22Rv1 (cell line): ENCODE measurements at regions not wholly inside any gene's neighbourhood (a gene's known extent, or its start where the extent isn't known, plus 50 kb on each side); places are given as distances from the start of the nearest gene placed in this dataset.

Experiments used
- H3K27ac ChIP-seq: fragments of 450-650 bp; 2 replicates; pipeline ENCODE4 v1.5.1; 2017
- ZFX ChIP-seq: fragments of 450-650 bp; IDR thresholded peaks from 2 replicates; pipeline ENCODE4 v1.6.1; 2017; ENCODE audit warnings: antibody characterized with exemption, borderline replicate concordance
- TF ChIP-seq, protein P1 (sequence below): fragments of 450-650 bp; IDR thresholded peaks from 2 replicates; pipeline ENCODE4 v1.5.1; 2017; ENCODE audit warnings: mild to moderate bottlenecking

DNA sequence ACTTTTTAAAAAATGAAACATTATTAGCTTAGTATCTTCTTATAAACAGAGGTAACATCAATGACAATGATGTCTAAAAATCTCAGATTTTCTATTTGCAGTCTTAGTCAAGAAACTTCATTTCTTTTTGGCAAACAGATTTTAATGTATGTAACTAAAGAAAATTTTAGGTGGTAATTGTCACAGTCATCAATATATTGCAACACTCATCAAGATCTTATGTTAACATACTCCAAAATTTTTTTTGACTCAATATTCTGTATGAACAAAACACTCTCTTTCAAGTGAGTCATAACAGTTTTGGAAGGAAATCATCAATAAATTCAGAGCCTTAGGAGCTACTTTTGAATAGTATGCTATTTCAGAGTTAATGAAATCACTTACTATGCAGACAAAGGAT, 1507.6 kb downstream of the SLITRK1 start:
- TF ChIP-seq, protein P1, sequence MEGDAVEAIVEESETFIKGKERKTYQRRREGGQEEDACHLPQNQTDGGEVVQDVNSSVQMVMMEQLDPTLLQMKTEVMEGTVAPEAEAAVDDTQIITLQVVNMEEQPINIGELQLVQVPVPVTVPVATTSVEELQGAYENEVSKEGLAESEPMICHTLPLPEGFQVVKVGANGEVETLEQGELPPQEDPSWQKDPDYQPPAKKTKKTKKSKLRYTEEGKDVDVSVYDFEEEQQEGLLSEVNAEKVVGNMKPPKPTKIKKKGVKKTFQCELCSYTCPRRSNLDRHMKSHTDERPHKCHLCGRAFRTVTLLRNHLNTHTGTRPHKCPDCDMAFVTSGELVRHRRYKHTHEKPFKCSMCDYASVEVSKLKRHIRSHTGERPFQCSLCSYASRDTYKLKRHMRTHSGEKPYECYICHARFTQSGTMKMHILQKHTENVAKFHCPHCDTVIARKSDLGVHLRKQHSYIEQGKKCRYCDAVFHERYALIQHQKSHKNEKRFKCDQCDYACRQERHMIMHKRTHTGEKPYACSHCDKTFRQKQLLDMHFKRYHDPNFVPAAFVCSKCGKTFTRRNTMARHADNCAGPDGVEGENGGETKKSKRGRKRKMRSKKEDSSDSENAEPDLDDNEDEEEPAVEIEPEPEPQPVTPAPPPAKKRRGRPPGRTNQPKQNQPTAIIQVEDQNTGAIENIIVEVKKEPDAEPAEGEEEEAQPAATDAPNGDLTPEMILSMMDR = no peak
- no peak overlapping the region for H3K27ac ChIP-seq

DNA sequence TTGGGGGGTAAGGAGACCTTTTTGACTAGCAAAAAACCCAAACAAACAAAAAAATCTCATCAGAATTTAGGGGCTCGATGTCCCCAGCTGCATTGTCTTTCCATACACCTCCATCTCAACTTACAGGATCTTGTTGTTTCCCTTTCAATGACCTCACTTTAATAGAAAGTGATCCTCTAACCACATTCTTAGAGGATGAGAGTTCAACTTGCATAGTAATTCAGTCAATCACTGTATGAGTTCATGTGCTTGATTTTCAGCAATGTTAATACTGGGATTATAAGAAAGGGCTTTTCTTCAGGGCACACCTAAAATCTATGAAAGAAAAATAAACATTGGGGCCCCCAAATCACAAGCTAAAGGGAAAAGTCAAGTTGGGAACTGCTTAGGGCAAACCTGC, 1512.0 kb downstream of the SLITRK1 start:
- H3K27ac ChIP-seq = no peak overlapping the region
- TF ChIP-seq ZFX = no peak
- TF ChIP-seq, protein P1 = no peak

GRCh38 chr13:82364525-82364924, 1517.7 kb downstream of the SLITRK1 start:
- TF ChIP-seq, protein P1 = no peak
- no peak for TF ChIP-seq ZFX
- H3K27ac ChIP-seq = no peak overlapping the region

DNA sequence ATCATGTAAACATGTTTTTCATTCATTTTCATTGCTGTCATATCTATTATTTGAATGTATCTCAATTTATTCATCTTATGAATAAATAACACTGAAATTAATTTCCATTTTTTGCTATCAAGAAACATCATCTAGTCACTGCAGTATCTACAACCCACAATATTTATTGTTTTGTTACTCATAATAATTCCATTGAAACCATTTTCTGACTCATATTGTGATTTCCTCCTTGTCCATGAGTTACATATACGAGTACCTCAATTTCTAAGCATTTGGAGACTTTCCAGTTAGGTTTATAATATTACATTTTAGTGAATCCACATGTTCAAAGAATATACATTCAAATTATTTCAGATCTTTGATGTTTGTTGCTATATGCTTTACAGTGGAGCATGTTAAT, 1524.0 kb downstream of the SLITRK1 start:
- TF ChIP-seq, protein P1 = no peak
- no peak for TF ChIP-seq ZFX
- H3K27ac ChIP-seq = no peak overlapping the region

DNA sequence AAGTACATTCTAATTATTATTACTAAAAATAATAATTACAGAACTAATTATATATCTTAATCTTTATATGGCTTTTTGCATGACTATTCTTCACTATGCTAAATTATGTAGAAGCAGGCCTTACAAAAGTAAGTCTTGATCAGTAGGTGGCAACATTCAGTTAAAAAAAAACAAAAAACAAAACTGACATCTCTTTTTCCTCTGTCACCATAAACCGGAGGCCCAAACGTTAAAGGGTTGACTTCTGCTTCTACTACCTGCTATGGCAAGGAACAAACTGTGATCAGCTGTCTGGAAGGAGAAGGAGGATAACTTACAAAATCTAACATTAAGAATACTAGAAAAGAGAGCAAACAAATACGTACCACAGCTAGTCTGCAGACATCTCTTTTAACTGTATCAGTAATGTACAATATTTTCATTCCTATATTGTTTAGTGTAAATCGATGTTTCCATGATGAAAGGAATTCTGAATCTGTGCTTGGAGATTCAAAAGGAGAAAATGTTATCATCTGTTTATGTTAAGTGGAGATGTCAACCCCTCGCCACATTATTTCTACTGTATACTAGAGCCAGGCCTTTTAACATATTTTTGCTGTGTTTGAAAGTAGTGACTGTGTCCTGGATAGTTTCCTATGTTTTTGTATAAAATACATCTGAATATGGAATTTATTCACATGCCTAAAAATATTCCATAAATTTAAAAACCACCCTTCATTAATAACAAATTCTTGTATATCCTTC, 1525.4 kb downstream of the SLITRK1 start:
- no peak for TF ChIP-seq ZFX
- TF ChIP-seq, protein P1 = no peak
- no peak overlapping the region for H3K27ac ChIP-seq

GRCh38 chr13:82344867-82345266, 1537.4 kb downstream of the SLITRK1 start:
- no peak for TF ChIP-seq ZFX
- TF ChIP-seq, protein P1 = no peak
- H3K27ac ChIP-seq = no peak overlapping the region

DNA sequence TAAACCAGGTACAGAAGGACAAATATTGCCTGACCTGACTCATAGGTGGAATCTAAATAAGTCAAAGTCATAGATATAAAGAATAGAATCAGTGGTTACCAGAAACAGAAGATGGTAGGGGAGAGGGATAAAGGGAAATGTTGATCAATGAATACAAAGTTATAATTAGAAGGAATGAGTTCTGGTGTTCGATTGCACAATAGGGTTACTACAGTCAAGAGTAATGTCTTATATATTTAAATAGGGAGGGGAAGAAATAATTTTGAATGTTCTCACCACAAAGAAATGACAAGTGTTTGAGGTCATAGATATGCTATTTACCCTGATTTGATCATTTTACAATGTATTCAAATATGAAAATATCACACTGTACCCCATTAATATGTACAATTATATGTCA, 1541.2 kb downstream of the SLITRK1 start:
- TF ChIP-seq ZFX = no peak
- TF ChIP-seq, protein P1 = no peak
- H3K27ac ChIP-seq = no peak overlapping the region
